HG03439 (cell line): ENCODE measurements at regions not wholly inside any gene's neighbourhood (a gene's known extent, or its start where the extent isn't known, plus 50 kb on each side); places are given as distances from the start of the nearest gene placed in this dataset.
"Not testable (repeated sequence)": the region's sequence is repeated elsewhere in the genome, so short reads cannot be mapped to it uniquely, and the experiment has no call there.

Experiments
- ATAC-seq: cut with Tn5 transposase; IDR thresholded peaks from one replicate; pipeline ENCODE4 v1.9.1; 2021; ENCODE audit warnings: mild to moderate bottlenecking, moderate library complexity; ENCODE audit not compliant: unreplicated experiment

DNA sequence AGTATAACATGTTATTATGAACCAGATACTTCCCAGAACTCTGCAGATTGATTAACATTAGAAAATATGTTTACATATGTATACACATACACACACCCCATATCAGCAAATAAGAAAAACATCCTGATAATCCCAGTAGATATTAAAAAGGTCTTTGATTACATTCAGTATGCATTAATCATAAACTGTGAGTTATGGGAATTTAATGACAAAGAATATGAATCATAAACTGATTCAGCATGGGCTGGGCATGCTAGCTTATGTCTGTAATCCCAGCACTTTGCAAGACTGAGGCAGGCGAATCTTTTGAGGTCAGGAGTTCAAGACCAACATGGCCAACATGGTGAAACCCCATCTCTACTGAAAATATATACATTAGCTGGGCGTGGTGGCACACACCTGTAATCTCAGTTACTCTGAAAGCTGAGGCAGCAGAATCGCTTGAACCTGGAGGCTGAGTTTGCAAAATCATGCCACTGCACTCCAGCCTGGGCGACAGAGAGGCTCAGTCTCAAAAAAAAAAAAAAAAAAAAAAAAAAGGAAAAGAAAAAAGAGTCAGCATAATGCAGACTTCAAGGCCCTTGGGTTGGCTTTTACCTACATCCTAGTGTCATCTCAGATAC, 581.9 kb upstream of the PRR20A start:
- ATAC-seq: no peak

DNA sequence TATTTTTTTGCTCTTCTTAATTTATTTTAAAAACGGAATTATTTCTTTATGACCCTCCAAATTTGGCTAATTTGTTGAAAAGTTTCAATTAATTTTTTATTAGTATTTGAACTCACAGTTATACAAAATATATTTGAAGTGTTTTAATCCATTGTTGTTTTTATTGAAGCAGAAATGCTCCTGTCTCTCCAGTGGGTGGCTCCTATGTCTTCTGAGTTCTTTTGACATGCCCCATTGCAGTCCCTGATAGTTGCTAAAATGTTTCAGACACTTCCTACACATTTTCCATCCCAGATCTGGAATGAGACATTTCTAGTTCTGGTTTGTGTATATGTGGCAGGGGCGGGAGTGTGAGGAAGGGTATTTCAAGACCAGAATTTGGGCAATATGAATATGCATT, 579.4 kb upstream of the PRR20A start:
- ATAC-seq: no peak

DNA sequence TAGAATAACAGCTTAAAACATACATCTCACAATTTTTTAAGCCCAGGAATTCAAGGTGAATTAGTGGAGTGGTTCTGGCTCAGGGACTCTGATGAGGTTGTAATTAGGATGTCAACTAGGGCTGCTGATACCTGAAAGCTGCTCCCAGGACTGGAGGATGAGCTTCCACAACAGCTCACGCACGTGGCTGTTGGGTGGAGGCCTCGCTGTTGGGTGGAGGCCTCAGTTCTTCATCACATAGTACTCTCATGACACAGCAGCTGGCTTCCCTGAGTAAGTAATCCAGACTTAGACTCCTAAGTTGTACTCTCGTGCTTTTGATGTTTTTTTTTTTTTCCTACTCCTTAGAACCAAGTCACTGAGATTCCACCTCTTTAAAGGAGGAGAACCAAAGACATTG, 577.1 kb upstream of the PRR20A start:
- no peak for ATAC-seq

DNA sequence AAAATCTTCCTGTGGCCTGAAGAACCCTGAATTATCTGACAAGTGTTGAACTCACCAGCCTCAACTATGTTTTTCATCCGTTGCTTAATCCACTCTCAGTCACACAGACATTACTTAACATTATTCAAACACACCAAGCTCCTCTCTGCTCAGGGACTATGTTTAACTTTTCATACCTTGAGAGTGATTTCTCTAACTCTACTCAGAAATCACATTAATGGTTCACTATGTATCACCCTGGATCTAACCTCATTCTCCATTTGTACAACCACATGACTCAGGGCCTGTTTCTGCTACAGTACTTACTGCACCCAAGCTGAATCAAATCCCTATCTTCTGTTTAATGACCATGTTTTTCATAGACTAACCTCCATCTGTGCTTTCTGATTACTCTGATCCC, 553.7 kb upstream of the PRR20A start:
- ATAC-seq: no peak

DNA sequence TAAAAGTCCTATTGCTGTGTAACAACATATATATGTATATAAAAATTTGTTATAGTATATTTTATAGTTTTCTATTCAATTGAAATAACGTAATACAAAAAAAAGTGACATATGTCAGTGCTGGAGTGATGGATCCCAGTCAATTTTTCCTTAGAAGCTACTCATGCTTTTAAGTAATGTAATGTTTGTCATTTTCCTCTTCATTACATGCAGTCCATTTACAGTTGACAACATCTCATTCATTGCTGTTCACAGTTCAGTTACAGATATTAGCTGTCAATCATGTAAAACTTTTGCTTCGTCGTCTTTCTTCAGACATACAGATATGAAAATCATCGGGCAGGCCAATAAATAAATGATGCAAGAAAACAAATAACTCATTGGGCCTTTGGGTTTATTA, 525.1 kb upstream of the PRR20A start:
- no peak for ATAC-seq

DNA sequence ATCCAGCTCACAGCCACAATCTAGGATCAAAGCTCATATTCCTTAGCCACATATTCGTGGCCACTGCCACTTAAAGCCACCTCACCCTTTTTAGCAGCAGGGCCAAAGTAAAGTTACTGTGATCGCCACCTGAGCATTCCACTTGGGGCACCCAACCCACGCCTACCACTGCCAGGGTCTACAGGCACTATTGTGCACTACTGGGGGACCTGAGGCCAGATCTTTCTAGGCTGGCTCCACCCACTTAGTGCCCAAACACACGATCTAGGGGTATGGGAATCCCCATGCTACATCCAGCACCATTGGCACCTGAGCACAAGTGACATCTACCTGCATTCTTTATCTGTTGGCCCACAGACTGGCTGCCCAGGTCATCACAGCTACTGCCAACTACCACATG, 517.9 kb upstream of the PRR20A start:
- ATAC-seq: no peak

DNA sequence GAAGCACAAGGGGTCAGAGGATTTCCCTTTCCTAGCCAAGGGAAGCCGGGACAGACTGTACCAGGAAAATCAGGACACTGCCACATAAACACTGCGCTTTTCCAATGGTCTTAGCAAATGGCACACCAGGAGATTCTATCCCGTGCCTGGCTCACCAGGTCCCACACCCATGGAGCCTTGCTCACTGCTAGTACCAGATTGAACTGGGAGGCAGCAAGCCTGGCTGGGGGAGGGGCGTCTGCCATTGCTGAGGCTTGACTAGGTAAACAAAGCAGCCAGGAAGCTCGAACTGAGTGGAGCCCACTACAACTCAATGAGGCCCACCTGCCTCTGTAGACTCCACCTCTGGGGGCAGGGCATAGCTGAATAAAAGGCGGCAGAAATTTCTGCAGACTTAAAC, 511.8 kb upstream of the PRR20A start:
- ATAC-seq: not testable (repeated sequence)

DNA sequence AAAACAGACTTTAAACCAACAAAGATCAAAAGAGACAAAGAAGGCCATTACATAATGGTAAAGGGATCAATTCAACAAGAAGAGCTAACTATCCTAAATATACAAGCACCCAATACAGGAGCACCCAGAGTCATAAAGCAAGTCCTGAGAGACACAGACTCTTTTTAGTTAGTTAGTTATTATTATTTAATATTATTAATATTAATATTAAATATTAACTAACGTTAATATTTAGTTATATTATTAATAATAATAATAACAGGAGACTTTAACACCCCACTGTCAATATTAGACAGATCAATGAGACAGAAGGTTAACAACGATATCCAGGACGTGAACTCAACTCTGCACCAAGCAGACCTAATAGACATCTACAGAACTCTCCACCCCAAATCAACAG, 509.7 kb upstream of the PRR20A start:
- ATAC-seq: not testable (repeated sequence)

DNA sequence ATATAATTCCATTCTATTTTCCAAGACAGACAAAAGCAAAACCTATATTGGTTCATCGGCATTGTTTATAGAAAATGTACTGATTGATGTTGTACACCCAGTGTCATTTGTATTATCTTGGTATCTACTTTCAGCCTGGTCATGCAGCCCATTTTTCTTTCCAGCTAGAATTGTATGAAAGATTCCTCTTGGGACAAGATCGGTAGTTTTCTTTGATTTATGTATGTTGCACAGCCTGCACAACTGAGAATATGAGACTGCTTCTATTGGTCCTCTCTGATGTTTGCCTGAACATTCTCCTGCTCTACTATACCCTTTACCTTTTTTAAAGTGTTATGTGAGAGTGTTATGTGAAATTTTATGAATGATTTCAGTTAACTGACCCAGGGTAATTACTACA, 487.7 kb upstream of the PRR20A start:
- ATAC-seq: no peak

DNA sequence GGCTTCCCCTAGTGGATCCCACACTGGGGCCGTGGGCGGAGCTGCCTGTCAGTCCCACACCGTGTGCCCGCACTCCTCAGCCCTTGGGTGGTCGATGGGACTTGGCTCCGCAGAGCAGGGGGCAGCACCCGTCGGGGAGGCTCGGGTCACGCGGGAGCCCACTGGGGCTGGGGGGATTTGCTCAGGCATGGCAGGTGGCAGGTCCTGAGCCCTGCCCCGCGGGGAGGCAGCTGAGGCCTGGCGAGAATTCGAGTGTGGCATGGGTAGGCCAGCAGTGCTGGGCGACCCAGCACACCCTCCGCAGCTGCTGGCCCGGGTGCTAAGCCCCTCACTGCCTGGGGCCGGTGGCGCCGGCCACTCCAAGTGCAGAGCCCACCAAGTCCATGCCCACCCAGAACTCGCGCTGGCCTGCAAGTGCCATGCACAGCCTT, 481.7 kb upstream of the PRR20A start:
- no peak for ATAC-seq

DNA sequence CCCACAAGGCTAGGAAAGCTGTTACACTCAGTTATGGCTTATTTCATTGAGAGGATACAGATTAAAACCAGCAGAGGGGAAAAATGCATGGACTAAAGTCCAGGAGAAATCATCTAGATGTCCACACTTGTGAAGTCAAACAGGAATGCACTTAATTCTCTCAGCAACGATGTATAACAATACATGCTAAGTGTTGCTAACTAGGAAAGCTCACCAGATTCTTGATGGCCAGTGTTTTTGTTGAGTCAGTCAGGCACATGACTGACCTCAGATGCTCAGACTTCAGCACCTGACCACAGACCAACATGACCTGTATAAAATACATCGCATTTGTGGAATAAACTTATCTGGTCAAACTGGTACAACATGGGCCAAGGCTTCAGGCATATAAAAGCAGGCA, 470.2 kb upstream of the PRR20A start:
- ATAC-seq: no peak

DNA sequence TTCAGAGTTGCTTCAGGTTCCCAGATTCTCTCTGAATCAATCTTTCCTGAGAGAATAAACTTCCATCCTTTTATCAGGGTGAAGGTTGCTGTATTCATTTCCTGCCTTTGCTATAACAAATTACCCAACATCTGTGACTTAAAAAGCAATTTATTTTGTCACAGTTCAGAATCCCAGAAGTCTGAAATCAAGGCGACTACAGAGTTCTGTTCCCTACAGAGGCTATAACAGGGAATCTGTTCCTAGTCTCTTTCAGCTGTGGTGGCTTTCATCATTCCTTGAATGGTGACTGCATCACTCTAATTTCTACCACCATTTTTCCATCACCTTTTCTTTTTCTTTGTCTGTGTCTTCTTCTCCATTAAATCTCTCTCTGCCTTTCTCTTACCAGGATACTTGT, 459.3 kb upstream of the PRR20A start:
- ATAC-seq: no peak

DNA sequence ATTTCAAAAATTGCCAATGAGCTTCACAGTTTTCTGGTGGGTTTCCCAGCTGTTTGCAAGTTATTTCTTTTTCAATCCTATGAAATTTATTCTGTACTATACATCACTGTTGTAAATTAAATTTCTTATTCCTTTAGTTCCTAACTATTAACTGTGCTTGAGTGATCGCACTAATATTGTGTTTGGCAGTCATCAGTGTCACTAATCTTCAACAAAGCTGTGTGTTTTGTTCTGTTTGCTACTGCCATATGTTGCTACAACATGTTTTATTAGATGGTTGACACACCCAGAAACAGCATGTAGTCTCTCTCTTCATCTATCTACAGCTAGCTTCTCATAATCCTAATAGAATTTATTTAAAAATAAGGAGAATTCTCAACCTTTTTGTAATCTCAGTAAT, 453.6 kb upstream of the PRR20A start:
- no peak for ATAC-seq

DNA sequence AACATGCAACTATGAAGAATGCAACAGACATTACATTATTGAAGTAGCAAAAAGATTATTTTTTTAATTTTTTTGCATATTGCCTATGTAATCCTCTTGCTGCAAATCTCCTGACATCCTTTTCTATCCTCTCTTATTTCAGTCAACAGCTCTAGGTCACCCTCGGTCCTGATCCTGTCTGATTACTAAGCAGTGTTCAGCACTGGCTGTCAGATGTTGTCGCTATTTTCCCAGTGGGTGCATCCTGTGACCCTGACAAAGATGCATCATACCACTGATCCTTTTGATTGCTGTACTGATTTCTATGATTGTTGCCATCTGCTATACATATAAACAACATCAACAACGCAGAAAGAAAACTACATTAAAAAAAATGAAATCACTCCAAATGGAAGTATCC, 443.7 kb upstream of the PRR20A start:
- ATAC-seq: no peak

DNA sequence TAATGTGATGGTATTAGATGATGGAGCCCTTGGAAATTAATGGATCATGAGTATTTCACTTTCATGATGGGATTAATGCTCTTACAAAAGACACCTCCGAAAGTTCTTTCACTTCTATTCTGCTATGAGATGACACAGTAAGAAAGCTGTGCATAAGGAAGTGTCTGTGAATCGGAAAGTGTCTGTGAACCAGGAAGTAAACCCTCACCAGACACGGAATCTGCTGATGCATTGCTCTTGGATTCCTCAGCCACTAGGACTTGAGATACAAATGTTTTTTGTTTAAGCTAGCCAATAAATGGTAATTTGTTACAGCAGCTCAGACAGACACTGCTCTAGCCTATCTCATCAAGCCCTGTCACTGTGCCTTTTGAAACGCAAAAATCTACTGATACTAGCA, 440.4 kb upstream of the PRR20A start:
- ATAC-seq: no peak

DNA sequence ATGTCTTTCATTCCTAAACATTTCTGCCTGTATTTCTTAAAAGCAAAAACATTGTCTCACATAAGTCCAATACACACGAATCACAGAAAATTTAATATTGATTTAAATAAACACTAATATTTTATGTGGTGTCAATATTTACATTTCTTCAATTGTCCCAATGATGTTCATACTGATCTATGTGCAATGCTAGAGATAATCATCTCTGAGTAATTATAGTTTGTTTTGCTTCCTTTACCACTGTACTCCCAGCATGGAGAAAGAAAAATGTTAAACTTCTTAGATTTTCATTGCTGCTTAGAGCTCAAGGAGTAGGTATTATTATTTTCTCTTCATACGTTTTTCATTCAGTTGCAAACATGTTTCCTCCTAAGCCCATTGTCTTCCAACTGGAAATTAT, 434.2 kb upstream of the PRR20A start:
- no peak for ATAC-seq

DNA sequence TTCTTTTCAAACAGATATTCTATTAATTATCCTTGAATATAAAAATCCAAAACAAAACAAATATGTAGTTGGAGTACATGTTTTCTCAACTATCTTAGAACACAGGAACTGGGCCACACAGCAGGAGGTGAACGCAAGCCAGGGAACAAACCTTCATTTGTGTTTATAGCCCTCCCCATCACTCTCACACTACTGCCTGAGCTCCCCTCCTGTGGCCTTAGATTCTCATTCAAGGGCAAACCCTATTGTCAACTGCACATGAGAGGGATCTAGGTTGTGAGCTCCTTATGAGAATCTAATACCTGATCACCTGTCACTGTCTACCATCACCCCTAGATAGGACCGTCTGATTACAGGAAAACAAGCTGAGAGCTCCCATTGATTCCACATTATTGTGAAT, 427.1 kb upstream of the PRR20A start:
- ATAC-seq: no peak

DNA sequence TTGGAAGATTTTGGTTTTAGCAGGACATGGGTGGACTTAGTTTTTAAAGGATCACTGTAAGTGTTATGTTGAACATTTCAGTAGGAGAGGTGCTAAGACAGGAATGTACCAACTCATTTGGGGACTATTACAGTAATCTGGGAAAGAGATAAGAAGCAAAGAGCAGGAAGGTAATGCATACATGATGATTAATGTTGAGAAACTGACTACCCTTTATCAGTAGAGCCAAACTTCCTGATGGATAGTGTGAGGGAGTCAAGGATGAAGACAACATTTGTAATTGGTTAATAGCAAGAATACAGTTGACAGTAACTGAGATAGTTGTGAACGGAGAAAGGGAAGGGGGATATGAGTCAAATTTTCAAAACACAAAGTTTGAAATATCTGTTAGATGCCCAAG, 421.9 kb upstream of the PRR20A start:
- ATAC-seq: no peak

DNA sequence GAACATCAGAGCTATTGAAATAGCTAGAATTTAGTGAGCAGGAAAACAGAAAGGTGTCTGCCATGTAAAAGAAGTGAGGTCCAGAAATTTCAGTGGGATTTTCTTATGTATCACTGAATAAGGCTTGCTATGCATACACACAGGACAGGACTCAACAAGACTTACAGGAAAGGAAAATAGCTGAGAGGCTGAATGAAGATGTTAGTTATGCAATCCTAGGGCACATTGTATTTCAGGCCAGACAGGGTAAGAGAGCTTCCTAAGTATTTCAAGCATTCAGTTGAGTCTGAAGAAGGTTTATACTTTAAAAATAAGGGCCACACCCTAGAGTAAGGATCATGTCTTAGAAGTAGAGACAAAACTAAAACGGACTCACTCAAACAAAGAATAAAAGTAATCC, 419.9 kb upstream of the PRR20A start:
- no peak for ATAC-seq

DNA sequence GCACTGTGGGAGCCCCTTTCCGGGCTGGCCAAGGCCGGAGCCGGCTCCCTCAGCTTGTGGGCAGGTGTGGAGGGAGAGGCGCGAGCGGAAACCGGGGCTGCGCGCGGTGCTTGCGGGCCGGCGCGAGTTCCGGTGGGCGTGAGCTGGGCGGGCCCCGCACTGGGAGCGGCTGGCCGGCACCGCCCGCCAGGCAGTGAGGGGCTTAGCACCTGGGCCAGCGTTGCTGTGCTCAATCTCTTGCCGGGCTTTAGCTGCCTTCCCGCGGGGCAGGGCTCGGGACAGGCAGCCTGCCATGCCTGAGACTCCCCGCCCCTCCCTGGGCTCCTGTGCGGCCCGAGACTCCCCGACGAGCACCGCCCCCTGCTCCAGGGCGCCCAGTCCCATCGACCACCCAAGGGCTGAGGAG, 405.2 kb upstream of the PRR20A start:
- no peak for ATAC-seq

DNA sequence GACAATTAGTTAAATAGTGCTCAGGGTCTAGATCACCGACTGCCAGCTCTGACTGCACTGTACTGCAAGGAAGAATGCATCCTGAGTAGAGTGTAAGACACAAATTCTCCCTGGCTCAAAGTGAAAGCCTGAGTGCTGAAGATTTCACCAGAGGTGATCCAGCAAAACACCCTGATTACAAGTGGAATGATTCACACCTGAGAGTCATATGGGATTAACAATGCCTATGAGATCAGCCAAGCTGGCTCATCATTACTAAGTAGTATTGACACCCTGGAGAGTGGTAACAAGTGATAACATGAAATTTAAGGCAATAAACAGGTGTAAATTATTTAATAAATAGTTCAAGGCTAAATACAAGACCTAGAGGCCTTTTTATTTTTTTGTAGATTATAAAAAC, 403.8 kb upstream of the PRR20A start:
- no peak for ATAC-seq

DNA sequence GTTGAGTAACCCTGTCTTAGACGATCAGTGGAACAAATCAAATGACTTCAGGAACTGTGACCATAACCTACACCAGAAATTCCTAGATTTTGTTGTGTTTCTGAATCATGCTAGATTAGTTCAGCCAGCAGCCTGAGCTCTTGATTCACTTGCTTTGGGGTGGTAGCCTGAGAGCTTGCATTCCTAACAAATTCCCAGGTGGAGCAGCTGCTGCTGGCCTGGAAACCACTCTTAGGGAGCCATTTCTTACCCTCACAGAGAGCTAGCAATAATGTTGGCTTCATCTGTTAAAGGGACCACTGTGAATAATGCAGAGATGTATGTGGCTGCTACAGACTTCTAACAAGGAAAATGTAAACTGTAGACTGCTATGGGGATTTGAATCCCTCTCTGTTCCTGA, 388.1 kb upstream of the PRR20A start:
- ATAC-seq: no peak

DNA sequence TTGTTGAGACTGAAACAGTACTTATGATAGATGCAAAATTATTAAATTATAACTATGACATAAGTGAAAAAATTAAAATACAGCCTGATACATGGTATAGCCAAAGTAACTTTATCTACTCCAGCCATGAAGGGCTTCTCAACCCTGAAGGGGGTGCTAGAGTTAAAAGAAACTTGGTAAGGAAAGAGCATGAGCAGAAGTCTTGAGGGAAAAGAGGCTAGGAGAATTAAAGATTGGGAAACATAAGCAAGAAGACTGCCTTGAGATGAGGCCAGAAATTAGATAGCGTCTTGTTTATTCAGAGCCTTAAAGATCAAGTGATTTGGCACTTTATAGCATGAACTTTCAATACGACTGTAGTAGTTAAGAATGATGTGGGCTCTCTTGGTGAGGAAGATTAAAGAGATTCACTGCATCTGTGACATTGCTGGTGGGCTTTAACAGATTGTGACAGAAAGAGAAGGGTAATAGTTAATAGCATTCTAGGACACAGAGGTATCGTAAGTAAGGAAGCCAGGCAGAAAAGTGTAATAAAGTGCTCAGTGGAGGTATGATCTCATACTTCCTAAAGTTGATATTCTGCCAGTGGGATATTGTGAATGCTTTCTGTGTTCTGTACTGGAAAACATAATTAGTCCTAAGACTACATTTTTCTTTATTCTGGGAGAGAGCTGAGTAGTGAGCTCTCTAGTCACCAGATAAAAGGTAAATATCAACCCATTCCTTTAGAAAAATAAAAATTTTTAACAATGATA, 385.4 kb upstream of the PRR20A start:
- ATAC-seq: no peak
